ENCODE measurements at regions not wholly inside any gene's neighbourhood (a gene's known extent, or its start where the extent isn't known, plus 50 kb on each side); places are given as distances from the start of the nearest gene placed in this dataset.

DNA sequence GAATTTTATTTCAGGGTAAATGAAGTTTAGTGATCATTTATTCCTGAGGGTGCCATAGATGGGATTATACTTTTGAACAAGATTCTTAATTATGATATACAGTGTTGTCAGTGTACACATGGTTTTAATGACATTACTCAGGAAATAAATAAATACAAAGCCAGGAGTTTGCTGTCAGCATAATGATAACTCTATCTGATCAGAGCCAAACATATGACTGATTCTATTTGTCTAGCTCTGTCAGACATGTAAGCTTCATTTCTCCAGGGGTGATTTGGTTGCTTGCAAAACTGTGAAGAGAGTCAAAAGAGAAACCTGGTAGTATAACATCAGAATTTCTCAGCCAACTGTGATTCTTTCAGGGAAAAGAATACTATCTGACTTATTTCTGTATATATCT, 1425.8 kb upstream of the C9orf72 start:
- Mint-ChIP-seq H3K9me3 (peaks cover 4% of the 10 kb centered on the region), H3K4me3 (no peak overlapping the region), H3K27ac (no peak overlapping the region), H3K27me3 (ENCODE audit: insufficient read depth) (no peaks in the 10 kb centered on the region), H3K36me3 (ENCODE audit: low read depth) (no peaks in the 10 kb centered on the region), H3K4me1 (ENCODE audit: low read depth) (no peaks in the 10 kb centered on the region)
- no peak for DNase-seq (ENCODE audit: low spot score)
- intact Hi-C loops (cut with micrococcal nuclease) = no loop called here

DNA sequence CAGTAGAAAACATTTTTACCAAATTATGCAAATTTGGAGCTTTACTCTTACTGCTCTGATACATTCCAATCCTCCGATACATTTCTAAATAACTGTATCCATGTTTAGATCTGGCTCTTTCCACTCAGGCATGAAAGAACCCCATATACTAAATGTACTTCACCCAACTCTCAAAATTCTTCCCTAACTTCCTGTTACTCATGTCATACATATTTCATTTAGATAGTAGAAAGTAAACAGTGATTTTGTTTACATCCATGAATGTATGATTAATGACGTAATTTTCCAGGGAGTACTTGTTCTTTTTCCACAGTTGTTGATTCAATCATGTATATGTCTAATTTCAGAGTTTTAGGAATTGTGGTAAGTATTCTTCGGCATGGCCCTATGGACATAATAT, 1426.5 kb upstream of the C9orf72 start:
- intact Hi-C loops (cut with micrococcal nuclease) = no loop called here
- H3K36me3 Mint-ChIP-seq (ENCODE audit: low read depth) = no peaks in the 10 kb centered on the region
- H3K27ac Mint-ChIP-seq = no peak overlapping the region
- peaks cover 4% of the 10 kb centered on the region for H3K9me3 Mint-ChIP-seq
- H3K27me3 Mint-ChIP-seq (ENCODE audit: insufficient read depth) = no peaks in the 10 kb centered on the region
- no peak for DNase-seq (ENCODE audit: low spot score)
- no peaks in the 10 kb centered on the region for H3K4me1 Mint-ChIP-seq (ENCODE audit: low read depth)
- H3K4me3 Mint-ChIP-seq = no peak overlapping the region

DNA sequence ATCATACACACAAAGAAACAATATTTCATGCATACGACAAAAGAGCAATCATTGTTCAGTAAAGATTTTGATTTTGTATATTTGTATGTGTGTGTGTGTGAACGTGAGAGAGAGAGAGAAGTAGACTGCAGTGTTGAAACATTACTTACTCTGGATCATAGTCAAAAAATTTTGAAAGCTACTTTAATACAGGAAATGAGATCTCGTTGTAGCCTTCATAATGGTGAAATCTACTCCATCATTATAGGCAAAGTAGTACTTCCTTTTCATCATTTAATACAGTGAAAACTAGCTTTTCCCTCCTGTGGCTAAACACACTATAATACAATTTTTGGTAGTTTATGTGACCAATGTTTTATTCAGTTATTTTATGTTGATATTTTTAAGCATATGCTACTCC, 1427.7 kb upstream of the C9orf72 start:
- no peak for DNase-seq (ENCODE audit: low spot score)
- Mint-ChIP-seq H3K9me3 (peaks cover 4% of the 10 kb centered on the region), H3K4me3 (no peak overlapping the region), H3K36me3 (ENCODE audit: low read depth) (no peaks in the 10 kb centered on the region), H3K27me3 (ENCODE audit: insufficient read depth) (no peaks in the 10 kb centered on the region), H3K27ac (no peak overlapping the region), H3K4me1 (ENCODE audit: low read depth) (no peaks in the 10 kb centered on the region)
- intact Hi-C loops (cut with micrococcal nuclease) = no loop called here

DNA sequence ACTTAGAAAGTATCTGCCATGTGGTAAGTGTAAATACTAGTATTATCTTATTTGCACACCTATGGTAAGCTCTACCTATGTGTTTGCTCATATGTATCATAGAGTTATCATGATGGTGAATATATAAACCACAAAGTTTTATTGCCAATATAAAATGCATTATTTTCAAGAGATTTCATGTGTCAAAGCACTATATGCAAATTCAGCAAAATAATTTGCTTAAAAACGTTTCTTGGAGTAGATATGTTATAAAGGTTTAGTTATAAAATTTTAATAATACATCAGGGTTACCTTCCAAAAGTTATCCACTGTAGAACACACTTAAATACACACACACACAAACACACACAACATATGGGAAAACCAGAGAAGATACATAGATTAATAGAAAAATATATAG, 1431.7 kb upstream of the C9orf72 start:
- no peaks in the 10 kb centered on the region for H3K9me3 Mint-ChIP-seq
- H3K27ac Mint-ChIP-seq = no peak overlapping the region
- intact Hi-C loops (cut with micrococcal nuclease) = no loop called here
- DNase-seq (ENCODE audit: low spot score) = no peak
- no peaks in the 10 kb centered on the region for H3K27me3 Mint-ChIP-seq (ENCODE audit: insufficient read depth)
- H3K4me3 Mint-ChIP-seq = no peak overlapping the region
- H3K36me3 Mint-ChIP-seq (ENCODE audit: low read depth) = no peaks in the 10 kb centered on the region
- no peaks in the 10 kb centered on the region for H3K4me1 Mint-ChIP-seq (ENCODE audit: low read depth)

DNA sequence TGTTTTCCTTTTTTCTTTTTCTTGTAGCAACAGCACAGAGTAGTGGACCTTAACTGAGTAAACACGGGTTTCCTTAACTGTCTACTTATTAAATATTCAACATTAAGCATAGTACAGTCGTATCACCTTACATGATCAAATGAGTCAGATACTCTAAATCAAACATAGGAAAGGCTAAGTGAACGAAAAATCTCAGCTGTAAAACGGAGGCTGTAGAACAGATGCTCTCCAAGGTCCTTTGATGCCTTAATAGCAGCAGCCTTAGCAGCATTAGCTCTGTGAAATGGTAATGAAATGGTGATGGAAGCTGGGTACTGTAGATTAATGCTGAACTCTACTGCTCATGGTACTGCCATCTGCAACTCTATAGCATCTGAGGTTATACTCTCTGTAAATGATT, 1433.3 kb upstream of the C9orf72 start:
- intact Hi-C loops (cut with micrococcal nuclease) = no loop called here
- H3K27me3 Mint-ChIP-seq (ENCODE audit: insufficient read depth) = no peaks in the 10 kb centered on the region
- H3K9me3 Mint-ChIP-seq = no peaks in the 10 kb centered on the region
- H3K36me3 Mint-ChIP-seq (ENCODE audit: low read depth) = no peaks in the 10 kb centered on the region
- H3K27ac Mint-ChIP-seq = no peak overlapping the region
- DNase-seq (ENCODE audit: low spot score) = no peak
- no peak overlapping the region for H3K4me3 Mint-ChIP-seq
- H3K4me1 Mint-ChIP-seq (ENCODE audit: low read depth) = no peaks in the 10 kb centered on the region

DNA sequence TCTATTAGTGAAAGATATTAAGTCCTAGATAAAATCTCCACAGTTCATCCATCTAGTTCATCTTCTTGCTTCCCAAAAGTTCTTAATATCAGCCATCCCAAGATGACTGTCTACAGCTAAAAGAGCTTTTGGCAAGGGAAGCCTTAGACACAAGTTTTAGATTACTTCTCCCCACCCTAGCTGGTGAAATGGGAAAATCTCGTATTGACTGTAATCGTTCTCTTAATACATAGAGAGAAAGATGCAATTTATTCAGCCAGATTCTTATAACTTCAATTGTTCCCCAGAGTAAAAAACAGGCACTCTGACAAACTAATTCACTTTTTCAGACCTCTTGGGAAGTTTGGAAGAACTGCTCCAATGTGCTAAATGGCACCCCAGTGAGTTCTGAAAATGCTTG, 1439.6 kb upstream of the C9orf72 start:
- Mint-ChIP-seq H3K27me3 (ENCODE audit: insufficient read depth) (no peaks in the 10 kb centered on the region), H3K9me3 (peaks cover 3% of the 10 kb centered on the region), H3K27ac (no peak overlapping the region), H3K36me3 (ENCODE audit: low read depth) (no peaks in the 10 kb centered on the region), H3K4me1 (ENCODE audit: low read depth) (no peaks in the 10 kb centered on the region), H3K4me3 (no peak overlapping the region)
- intact Hi-C loops (cut with micrococcal nuclease) = no loop called here
- no peak for DNase-seq (ENCODE audit: low spot score)

DNA sequence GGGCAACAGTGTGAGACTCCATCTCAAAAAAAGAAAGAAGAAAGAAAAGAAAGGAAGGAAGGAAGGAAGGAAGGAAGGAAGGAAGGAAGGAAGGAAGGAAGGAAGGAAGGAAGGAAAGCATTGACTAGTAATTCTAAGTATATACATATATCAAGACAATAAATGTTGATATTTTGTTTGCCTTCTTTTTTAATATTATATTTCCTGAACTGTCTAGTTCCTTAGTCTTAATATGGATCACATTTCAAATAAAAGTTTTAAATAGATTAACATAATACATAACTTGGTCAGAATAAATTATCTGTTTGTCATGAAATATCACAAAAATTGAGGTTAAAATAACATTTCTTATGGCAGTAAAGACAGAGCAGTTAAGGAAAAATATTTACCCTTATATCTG, 1448.4 kb upstream of the C9orf72 start:
- peaks cover 4% of the 10 kb centered on the region for H3K9me3 Mint-ChIP-seq
- no peaks in the 10 kb centered on the region for H3K36me3 Mint-ChIP-seq (ENCODE audit: low read depth)
- H3K27ac Mint-ChIP-seq = no peak overlapping the region
- H3K4me1 Mint-ChIP-seq (ENCODE audit: low read depth) = no peaks in the 10 kb centered on the region
- no peak for DNase-seq (ENCODE audit: low spot score)
- H3K27me3 Mint-ChIP-seq (ENCODE audit: insufficient read depth) = no peaks in the 10 kb centered on the region
- H3K4me3 Mint-ChIP-seq = no peak overlapping the region
- intact Hi-C loops (cut with micrococcal nuclease) = no loop called here

DNA sequence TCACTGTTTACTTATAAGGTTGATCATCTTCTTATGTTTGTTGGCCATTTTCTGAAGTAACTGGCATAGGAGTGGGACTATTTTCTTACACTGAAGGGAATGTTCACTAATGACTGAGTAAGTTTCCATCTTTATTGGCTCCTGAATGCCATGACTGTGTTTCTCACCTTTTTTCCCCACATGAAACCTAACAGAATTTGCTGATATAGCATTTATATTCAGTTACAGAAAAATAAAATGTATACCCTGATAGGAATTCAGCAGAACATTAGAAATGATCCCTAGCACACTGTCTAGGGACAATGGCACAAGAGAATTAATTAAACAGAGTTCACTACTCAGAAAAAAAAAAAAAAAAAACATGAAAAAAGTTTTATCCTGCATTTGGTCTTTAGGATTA, 1465.1 kb upstream of the C9orf72 start:
- Mint-ChIP-seq H3K27me3 (ENCODE audit: insufficient read depth) (no peaks in the 10 kb centered on the region), H3K9me3 (no peaks in the 10 kb centered on the region), H3K36me3 (ENCODE audit: low read depth) (no peaks in the 10 kb centered on the region), H3K27ac (no peak overlapping the region), H3K4me3 (no peak overlapping the region), H3K4me1 (ENCODE audit: low read depth) (no peaks in the 10 kb centered on the region)
- no peak for DNase-seq (ENCODE audit: low spot score)
- intact Hi-C loops (cut with micrococcal nuclease) = no loop called here

DNA sequence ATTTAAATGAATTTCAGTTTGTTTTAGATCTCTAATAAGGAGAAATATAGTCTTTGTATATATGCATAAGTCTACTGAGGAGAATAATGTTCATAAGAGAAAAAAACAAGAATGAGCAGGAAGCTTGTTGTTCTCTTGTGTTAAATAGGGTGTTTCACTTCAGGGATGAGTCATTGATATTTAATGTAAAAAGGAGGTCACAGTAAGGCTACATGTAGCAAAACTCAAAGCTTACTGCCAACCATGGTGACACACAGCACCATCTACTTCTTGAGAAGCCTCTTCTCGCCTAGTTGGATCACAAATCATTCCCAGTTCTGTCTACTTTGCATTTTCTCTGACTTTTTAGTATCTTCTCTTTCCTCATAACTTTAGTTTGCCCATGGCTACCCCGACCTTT, 1466.0 kb upstream of the C9orf72 start:
- Mint-ChIP-seq H3K27me3 (ENCODE audit: insufficient read depth) (no peaks in the 10 kb centered on the region), H3K27ac (no peak overlapping the region), H3K36me3 (ENCODE audit: low read depth) (no peaks in the 10 kb centered on the region), H3K9me3 (no peaks in the 10 kb centered on the region), H3K4me3 (no peak overlapping the region), H3K4me1 (ENCODE audit: low read depth) (no peaks in the 10 kb centered on the region)
- no peak for DNase-seq (ENCODE audit: low spot score)
- intact Hi-C loops (cut with micrococcal nuclease) = no loop called here

DNA sequence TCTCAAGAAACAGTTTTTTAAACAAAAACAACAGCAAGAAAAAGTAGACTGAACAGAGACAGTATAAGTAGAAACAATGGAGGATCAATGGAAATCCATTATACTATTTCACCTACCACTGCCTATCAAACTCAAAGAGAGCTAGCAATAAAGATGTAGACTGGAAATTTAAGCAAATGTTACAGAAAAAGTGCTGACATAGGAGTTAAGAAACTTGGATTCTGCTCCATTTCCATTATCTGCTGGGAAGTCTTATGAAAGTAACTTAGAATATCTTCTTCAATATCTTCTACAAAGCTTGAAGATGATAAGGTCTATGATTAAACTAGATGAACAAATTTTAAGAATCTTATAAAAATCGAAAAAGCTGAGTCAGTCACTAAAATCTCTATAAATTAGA, 1469.8 kb upstream of the C9orf72 start:
- Mint-ChIP-seq H3K27ac (no peak overlapping the region), H3K36me3 (ENCODE audit: low read depth) (no peaks in the 10 kb centered on the region), H3K27me3 (ENCODE audit: insufficient read depth) (no peaks in the 10 kb centered on the region), H3K9me3 (no peaks in the 10 kb centered on the region), H3K4me3 (no peak overlapping the region), H3K4me1 (ENCODE audit: low read depth) (no peaks in the 10 kb centered on the region)
- intact Hi-C loops (cut with micrococcal nuclease) = no loop called here
- no peak for DNase-seq (ENCODE audit: low spot score)

DNA sequence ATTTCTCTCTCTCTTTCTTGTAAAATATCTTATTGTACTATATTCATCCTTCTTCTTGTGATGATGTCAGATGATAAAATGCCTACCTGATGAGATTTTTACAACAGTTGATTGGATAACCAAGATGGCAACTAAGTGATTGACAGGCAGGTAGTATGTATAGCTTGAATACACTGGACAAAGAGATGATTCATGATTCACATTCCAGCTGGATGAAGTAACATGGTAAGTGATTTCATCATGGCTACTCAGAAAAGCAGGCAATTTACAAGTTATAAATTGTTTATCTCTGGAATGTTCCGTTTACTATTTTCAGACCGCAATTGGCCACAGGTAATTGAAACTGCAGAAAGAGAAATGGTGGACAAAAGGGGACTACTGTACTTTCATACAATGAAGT, 1471.7 kb upstream of the C9orf72 start:
- no peaks in the 10 kb centered on the region for H3K36me3 Mint-ChIP-seq (ENCODE audit: low read depth)
- H3K4me1 Mint-ChIP-seq (ENCODE audit: low read depth) = no peaks in the 10 kb centered on the region
- no peaks in the 10 kb centered on the region for H3K9me3 Mint-ChIP-seq
- no peak overlapping the region for H3K4me3 Mint-ChIP-seq
- intact Hi-C loops (cut with micrococcal nuclease) = no loop called here
- no peak overlapping the region for H3K27ac Mint-ChIP-seq
- no peaks in the 10 kb centered on the region for H3K27me3 Mint-ChIP-seq (ENCODE audit: insufficient read depth)
- no peak for DNase-seq (ENCODE audit: low spot score)

DNA sequence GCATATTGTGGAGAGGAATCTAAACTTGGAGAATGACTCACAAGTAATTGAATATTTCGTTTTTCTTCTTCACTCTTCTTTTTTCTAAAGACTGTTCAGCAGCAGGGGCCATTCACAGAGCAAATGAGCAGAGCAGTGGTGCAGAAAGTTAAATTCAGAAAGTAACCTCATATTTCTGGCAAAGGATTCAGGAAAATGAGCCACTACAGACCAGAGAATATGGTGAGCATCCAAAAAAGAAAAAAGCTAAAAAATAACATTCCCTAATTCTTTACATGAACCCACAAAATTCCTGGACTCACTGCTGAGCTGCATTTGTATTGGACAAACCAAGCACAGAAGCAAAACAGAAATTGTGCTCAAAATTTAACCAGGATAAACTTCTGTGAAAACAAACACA, 1486.8 kb upstream of the C9orf72 start:
- no peak overlapping the region for H3K27ac Mint-ChIP-seq
- H3K9me3 Mint-ChIP-seq = no peaks in the 10 kb centered on the region
- H3K4me3 Mint-ChIP-seq = no peak overlapping the region
- no peak for DNase-seq (ENCODE audit: low spot score)
- H3K4me1 Mint-ChIP-seq (ENCODE audit: low read depth) = no peaks in the 10 kb centered on the region
- no peaks in the 10 kb centered on the region for H3K36me3 Mint-ChIP-seq (ENCODE audit: low read depth)
- H3K27me3 Mint-ChIP-seq (ENCODE audit: insufficient read depth) = no peaks in the 10 kb centered on the region
- intact Hi-C loops (cut with micrococcal nuclease) = no loop called here

DNA sequence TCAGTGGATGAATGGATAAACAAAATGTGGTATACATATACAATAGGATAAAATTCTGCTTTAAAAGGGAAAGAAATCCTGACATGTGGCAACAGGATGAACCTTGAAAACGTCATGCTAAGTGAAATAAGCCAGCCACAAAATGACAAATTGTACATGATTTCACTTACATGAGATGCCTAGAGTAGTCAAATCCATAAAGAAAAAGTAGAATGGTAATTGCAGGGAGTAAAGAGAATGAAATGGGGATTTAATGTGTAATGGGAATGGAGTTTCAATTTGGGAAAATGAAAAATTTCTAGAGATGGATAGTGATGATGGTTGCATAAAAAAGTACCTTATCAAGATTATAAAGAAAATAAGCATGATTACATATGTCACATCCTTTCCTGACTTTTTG, 1489.2 kb upstream of the C9orf72 start:
- Mint-ChIP-seq H3K36me3 (ENCODE audit: low read depth) (no peaks in the 10 kb centered on the region), H3K4me1 (ENCODE audit: low read depth) (no peaks in the 10 kb centered on the region)
- intact Hi-C loops (cut with micrococcal nuclease) = no loop called here

DNA sequence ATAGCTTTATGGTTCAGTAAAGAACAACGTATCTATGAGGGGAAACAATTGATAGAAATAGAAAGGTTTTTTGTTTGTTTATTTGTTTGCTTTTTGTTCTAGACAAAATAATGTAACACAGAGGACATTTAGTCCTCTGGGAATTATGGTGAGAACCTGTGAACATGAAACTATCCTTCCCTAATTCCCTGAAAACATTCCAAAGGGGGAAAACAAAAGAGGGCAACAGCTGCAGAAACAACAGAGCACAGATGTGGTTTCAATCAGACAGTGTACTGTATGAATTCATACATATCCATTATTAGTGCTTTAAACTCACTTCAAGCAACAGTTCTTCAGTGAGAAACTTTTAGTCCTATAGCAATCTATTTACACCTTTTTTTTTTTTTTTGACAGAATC, 1489.8 kb upstream of the C9orf72 start:
- intact Hi-C loops (cut with micrococcal nuclease) = no loop called here
- Mint-ChIP-seq H3K4me1 (ENCODE audit: low read depth) (no peaks in the 10 kb centered on the region), H3K27ac (no peak overlapping the region), H3K9me3 (no peaks in the 10 kb centered on the region), H3K36me3 (ENCODE audit: low read depth) (no peaks in the 10 kb centered on the region), H3K4me3 (no peak overlapping the region), H3K27me3 (ENCODE audit: insufficient read depth) (no peaks in the 10 kb centered on the region)
- no peak for DNase-seq (ENCODE audit: low spot score)

More for the DNA sequence above, 1489.2 kb upstream of the C9orf72 start:
- no peak overlapping the region for H3K27ac Mint-ChIP-seq
- DNase-seq (ENCODE audit: low spot score) = no peak
- H3K4me3 Mint-ChIP-seq = no peak overlapping the region
- no peaks in the 10 kb centered on the region for H3K27me3 Mint-ChIP-seq (ENCODE audit: insufficient read depth)
- no peaks in the 10 kb centered on the region for H3K9me3 Mint-ChIP-seq
